Kidney glomerular epithelial cell (primary cell): ENCODE measurements at regions not wholly inside any gene's neighbourhood (a gene's known extent, or its start where the extent isn't known, plus 50 kb on each side); places are given as distances from the start of the nearest gene placed in this dataset.
A peak's percentile ranks its signal among the peaks of the same experiment; 100 is the strongest.
"Not testable (repeated sequence)": the region's sequence is repeated elsewhere in the genome, so short reads cannot be mapped to it uniquely, and the experiment has no call there.

Experiments used
- DNase-seq: peaks from one replicate; lab custom pipeline; 2025; lab: John Stamatoyannopoulos, UW

- DNase-seq, result no peak
Measured at GRCh38 chr12:25793196-25793595, 165.3 kb upstream of the RASSF8 start.

- no peak for DNase-seq
Measured at GRCh38 chr12:25794571-25794970, 163.9 kb upstream of the RASSF8 start.

- no peak for DNase-seq
Measured at GRCh38 chr12:25796523-25797000, 161.9 kb upstream of the RASSF8 start.

DNA sequence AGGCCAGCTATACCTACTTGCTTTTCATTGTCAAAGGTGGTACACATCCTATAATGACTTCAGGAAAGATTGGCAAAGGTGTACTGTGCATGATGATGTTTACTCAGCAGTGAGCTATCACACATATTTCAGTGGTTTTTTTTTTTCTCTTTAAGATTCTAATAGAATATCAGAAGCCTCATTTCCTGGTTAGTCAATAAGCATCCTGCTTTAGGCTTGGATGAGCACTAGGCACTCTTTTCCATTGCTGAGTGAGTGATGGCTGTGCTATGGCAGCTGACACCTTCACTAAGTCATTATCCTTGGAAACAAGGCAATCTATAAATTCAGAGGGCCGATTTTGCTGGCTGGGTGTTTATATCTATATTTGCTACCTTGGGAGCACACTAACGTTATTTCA lies 161.1 kb upstream of the RASSF8 start:
- peak; percentile 10 for DNase-seq

GRCh38 chr12:25797949-25798348 lies 160.5 kb upstream of the RASSF8 start:
- DNase-seq, result no peak

DNA sequence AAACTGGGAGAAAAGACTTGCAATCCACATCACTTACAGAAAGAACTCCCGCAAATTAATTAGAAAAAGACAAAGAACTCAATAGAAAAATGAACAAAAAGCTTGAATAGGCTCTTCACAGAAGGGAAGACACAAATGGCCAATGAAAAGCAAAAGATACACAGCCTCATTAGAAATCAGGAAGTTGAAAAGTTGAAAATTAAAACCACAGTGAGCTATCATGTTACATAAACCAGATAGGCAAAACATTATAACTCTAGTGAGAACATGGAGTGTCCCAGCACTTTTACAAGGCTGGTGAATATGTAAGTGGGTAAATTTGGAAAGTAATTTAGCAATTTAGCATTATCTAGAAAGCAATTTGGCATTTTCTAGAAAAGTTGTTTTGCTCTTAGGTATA lies 158.4 kb upstream of the RASSF8 start:
- no peak for DNase-seq

- no peak for DNase-seq
Measured at GRCh38 chr12:25801734-25802133, 156.7 kb upstream of the RASSF8 start.

GRCh38 chr12:25802143-25802542 lies 156.3 kb upstream of the RASSF8 start:
- DNase-seq, result no peak

DNA sequence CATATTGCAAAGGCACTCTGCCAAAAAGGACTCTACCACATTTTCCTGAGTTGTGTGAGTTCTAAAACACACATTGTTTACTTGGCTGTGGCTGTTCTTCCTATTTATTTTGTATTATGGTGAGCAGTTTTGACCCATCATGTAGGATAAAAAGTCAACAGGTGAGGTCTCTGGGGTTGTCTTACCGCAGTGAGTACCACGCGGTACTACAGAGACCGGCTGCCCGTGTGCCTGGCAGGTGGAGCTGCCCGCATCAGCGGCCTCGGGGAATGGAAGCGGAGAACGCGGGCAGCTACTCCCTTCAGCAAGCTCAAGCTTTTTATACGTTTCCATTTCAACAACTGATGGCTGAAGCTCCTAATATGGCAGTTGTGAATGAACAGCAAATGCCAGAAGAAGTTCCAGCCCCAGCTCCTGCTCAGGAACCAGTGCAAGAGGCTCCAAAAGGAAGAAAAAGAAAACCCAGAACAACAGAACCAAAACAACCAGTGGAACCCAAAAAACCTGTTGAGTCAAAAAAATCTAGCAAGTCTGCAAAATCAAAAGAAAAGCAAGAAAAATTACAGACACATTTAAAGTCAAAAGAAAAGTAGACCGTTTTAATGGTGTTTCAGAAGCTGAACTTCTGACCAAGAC lies 155.3 kb upstream of the RASSF8 start:
- DNase-seq, result not testable (repeated sequence)

- not testable (repeated sequence) for DNase-seq
Measured at GRCh38 chr12:25804286-25804685, 154.2 kb upstream of the RASSF8 start.

- DNase-seq, result no peak
Measured at GRCh38 chr12:25806271-25806670, 152.2 kb upstream of the RASSF8 start.

- no peak for DNase-seq
Measured at GRCh38 chr12:25808604-25809003, 149.9 kb upstream of the RASSF8 start.

- no peak for DNase-seq
Measured at GRCh38 chr12:25810683-25811082, 147.8 kb upstream of the RASSF8 start.

GRCh38 chr12:25811656-25812126 lies 146.8 kb upstream of the RASSF8 start:
- peak; percentile 27 for DNase-seq

- no peak for DNase-seq
Measured at GRCh38 chr12:25812295-25812694, 146.2 kb upstream of the RASSF8 start.

- no peak for DNase-seq
Measured at GRCh38 chr12:25813843-25814242, 144.6 kb upstream of the RASSF8 start.

GRCh38 chr12:25816637-25817036 lies 141.8 kb upstream of the RASSF8 start:
- no peak for DNase-seq

DNA sequence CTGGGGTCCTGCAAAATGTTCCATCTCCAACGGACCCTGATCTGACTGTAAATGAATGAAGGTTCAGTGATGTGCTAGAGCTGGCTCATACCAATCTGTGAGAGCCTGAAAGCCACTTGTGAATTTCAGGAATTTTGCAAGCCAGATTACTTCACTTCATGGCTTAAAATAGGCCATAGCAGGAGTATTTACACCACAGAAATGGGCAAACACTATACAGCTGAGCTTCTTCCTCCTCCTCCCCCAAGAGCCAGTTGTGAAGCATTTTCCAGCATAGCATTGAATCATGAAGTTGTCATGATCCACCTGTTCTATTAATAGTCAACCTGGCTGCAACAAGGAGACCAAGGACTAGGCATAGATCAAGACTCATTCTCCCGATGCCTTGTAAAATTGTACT lies 141.3 kb upstream of the RASSF8 start:
- DNase-seq, result no peak

DNA sequence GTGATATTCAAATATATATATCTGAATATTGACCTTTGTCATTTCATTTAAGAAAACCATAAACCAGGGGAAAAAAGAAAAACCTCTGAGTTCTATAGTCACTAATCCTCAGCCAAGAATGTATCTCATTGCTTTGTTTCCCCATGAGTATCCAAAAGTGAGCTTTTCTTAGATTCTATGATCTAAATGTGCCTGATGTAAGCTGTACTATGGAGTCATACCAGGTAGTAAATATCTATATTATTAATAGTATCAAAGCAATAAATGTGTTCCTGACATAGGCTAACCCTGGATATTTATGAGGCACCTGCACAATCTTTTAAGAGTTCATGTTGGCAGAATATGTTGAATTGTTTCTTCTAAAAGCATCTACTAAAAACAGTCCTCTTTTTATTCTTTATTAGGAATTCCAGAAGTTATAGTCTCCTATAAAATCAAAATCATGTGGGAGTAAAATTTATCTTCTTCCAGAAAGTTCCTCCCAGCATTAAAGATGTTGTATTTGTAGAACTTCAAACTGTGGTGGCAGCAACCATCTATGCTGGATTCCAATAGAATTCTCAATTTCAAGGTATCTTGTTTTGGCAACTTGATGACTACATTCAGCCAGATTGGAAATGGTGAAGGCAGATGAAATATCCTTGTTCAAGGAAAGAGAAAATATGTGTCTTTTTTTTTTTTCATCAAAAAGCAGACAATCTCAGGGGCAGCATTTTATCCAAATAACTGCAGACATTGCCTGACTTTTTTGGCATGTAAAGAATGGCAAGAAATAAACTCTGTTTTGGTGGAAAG lies 139.7 kb upstream of the RASSF8 start:
- DNase-seq, result no peak

GRCh38 chr12:25819691-25820090 lies 138.8 kb upstream of the RASSF8 start:
- no peak for DNase-seq

GRCh38 chr12:25822281-25822680 lies 136.2 kb upstream of the RASSF8 start:
- no peak for DNase-seq

DNA sequence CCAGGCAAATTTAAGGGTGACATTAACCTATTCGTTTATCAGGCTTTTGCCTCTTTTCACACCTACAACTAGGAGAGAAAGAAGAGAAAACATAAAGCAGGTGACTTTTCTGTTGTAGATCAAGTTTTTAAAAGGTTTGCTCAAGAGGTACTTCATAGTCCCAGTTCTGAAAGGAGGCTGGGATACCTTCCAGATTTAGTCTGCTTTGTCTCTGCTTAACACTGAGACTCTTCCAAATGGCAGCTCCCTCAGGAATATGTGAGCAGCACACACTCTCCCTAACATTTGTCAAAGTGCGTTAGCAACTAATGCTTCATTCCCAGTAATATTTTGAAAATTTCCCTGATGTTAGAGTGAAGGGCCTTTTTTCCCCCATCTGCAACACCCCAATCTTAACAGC lies 133.7 kb upstream of the RASSF8 start:
- DNase-seq, result no peak

DNA sequence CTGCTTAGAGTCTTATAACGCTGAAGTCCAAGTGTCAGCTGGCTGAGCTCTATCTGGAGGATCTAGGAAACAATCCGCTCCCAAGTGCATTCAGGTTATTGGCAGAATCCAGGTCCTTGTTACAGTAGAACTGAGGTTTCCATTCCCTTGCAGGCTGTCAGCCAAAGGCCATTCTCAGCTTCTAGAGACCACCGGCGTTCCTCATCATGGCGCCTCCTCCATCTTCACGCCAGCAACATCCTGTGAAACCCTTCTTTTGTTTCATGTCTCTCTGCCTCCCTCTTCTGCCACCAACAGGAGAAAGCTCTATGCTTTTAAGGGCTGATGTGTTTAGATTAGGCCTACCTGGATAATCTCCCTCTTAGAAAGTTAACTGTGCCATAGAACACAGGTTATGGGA lies 133.0 kb upstream of the RASSF8 start:
- no peak for DNase-seq
